ENCODE measurements at regions not wholly inside any gene's neighbourhood (a gene's known extent, or its start where the extent isn't known, plus 50 kb on each side); places are given as distances from the start of the nearest gene placed in this dataset.
A peak's percentile ranks its signal among the peaks of the same experiment; 100 is the strongest.
"Not testable (repeated sequence)": the region's sequence is repeated elsewhere in the genome, so short reads cannot be mapped to it uniquely, and the experiment has no call there.

GRCh38 chr2:221997100-221997499 lies 301.7 kb downstream of the PAX3 start:
- no peak for DNase-seq

GRCh38 chr2:221994926-221995325 lies 303.9 kb downstream of the PAX3 start:
- DNase-seq: no peak

- not testable (repeated sequence) for DNase-seq
Observed at GRCh38 chr2:221984376-221984775, 314.4 kb downstream of the PAX3 start.

- no peak for DNase-seq
Observed at GRCh38 chr2:221981912-221982470, 316.8 kb downstream of the PAX3 start.

- no peak for DNase-seq
Observed at GRCh38 chr2:221975151-221975550, 323.6 kb downstream of the PAX3 start.

GRCh38 chr2:221973902-221974301 lies 324.9 kb downstream of the PAX3 start:
- DNase-seq: no peak

GRCh38 chr2:221973502-221973901 lies 325.3 kb downstream of the PAX3 start:
- DNase-seq: no peak

- no peak for DNase-seq
Observed at GRCh38 chr2:221972813-221973478, 325.9 kb downstream of the PAX3 start.

GRCh38 chr2:221970389-221970788 lies 328.4 kb downstream of the PAX3 start:
- no peak for DNase-seq

GRCh38 chr2:221969830-221970144 lies 329.0 kb downstream of the PAX3 start:
- DNase-seq: no peak

GRCh38 chr2:221969087-221969829 lies 329.5 kb downstream of the PAX3 start:
- DNase-seq: peak; percentile 4

GRCh38 chr2:221962186-221962585 lies 336.6 kb downstream of the PAX3 start:
- no peak for DNase-seq

GRCh38 chr2:221961561-221961960 lies 337.2 kb downstream of the PAX3 start:
- no peak for DNase-seq

- no peak for DNase-seq
Observed at GRCh38 chr2:221958224-221958623, 340.6 kb downstream of the PAX3 start.

GRCh38 chr2:221948076-221948475 lies 350.7 kb downstream of the PAX3 start:
- no peak for DNase-seq

GRCh38 chr2:221944452-221944851 lies 354.3 kb downstream of the PAX3 start:
- not testable (repeated sequence) for DNase-seq

GRCh38 chr2:221943076-221943810 lies 355.6 kb downstream of the PAX3 start:
- DNase-seq: no peak

- DNase-seq: no peak
Observed at GRCh38 chr2:221931251-221931991, 359.3 kb upstream of the EPHA4 start.

GRCh38 chr2:221929259-221929658 lies 357.2 kb upstream of the EPHA4 start:
- DNase-seq: no peak

- no peak for DNase-seq
Observed at GRCh38 chr2:221926327-221926726, 354.2 kb upstream of the EPHA4 start.

GRCh38 chr2:221924576-221924975 lies 352.5 kb upstream of the EPHA4 start:
- no peak for DNase-seq

GRCh38 chr2:221915926-221916325 lies 343.8 kb upstream of the EPHA4 start:
- DNase-seq: no peak

GRCh38 chr2:221914334-221914880 lies 342.3 kb upstream of the EPHA4 start:
- DNase-seq: no peak

Data from NCI-H1092 (cell line).